Islet precursor cell (in vitro differentiated cells): ENCODE measurements at regions not wholly inside any gene's neighbourhood (a gene's known extent, or its start where the extent isn't known, plus 50 kb on each side); places are given as distances from the start of the nearest gene placed in this dataset.

Experiments
- DNase-seq: peaks from one replicate; pipeline ENCODE4 v3.0.0-alpha.2; 2018

GRCh38 chr7:42350801-42351200, 113.8 kb upstream of the GLI3 start:
- no peak for DNase-seq

GRCh38 chr7:42348631-42349030, 111.6 kb upstream of the GLI3 start:
- DNase-seq = no peak

GRCh38 chr7:42348071-42348470, 111.1 kb upstream of the GLI3 start:
- no peak for DNase-seq

GRCh38 chr7:42347616-42348015, 110.6 kb upstream of the GLI3 start:
- DNase-seq = no peak

GRCh38 chr7:42345478-42346299, 108.7 kb upstream of the GLI3 start:
- no peak for DNase-seq

GRCh38 chr7:42344198-42344755, 107.3 kb upstream of the GLI3 start:
- DNase-seq = no peak

- DNase-seq = no peak
These were observed 105.4 kb upstream of the GLI3 start for GRCh38 chr7:42342381-42342780.

GRCh38 chr7:42340436-42340835, 103.4 kb upstream of the GLI3 start:
- no peak for DNase-seq

GRCh38 chr7:42338916-42339540, 102.0 kb upstream of the GLI3 start:
- DNase-seq = no peak

- DNase-seq = no peak
These were observed 101.4 kb upstream of the GLI3 start for GRCh38 chr7:42338231-42338915.

GRCh38 chr7:42337225-42337905, 100.4 kb upstream of the GLI3 start:
- DNase-seq = no peak

- DNase-seq = no peak
These were observed 95.7 kb upstream of the GLI3 start for GRCh38 chr7:42332605-42333222.

GRCh38 chr7:42319631-42320030, 82.6 kb upstream of the GLI3 start:
- no peak for DNase-seq

- DNase-seq = no peak
These were observed 78.6 kb upstream of the GLI3 start for GRCh38 chr7:42315631-42316030.

- DNase-seq = no peak
These were observed 78.1 kb upstream of the GLI3 start for GRCh38 chr7:42315103-42315502.

- no peak for DNase-seq
These were observed 77.7 kb upstream of the GLI3 start for GRCh38 chr7:42314696-42315095.

- DNase-seq = no peak
These were observed 74.2 kb upstream of the GLI3 start for GRCh38 chr7:42311195-42311594.

- peak; percentile 85 for DNase-seq
These were observed 56.0 kb upstream of the GLI3 start for GRCh38 chr7:42292991-42293521.

- DNase-seq = no peak
These were observed 52.5 kb upstream of the GLI3 start for GRCh38 chr7:42289473-42289872.
